Thoracic aorta (tissue), 2 donors: ENCODE measurements at regions not wholly inside any gene's neighbourhood (a gene's known extent, or its start where the extent isn't known, plus 50 kb on each side); places are given as distances from the start of the nearest gene placed in this dataset.
"Not testable (repeated sequence)": the region's sequence is repeated elsewhere in the genome, so short reads cannot be mapped to it uniquely, and the experiment has no call there.

Experiments used
- ATAC-seq: fragments of 150-250 bp; one replicate; pipeline ENCODE4 v1.8.0; 2017; ENCODE audit warnings: low read depth; ENCODE audit not compliant: insufficient number of reproducible peaks, low FRiP score
- DNase-seq: peaks from one replicate; pipeline ENCODE4 v3.0.0-alpha.2; 2020; ENCODE audit warnings: low spot score
- H3K27ac ChIP-seq, 2 donors: fragments of 200-600 bp; sonication (generic); 1 replicate in 1 of 2; 2 replicates in 1 of 2; pipeline ENCODE4 v1.5.1; 2016; ENCODE audit warnings: mild to moderate bottlenecking in 2 of 2, moderate library complexity in 2 of 2
- H3K27me3 ChIP-seq: fragments of 200-600 bp; sonication (generic); replicated peaks from 2 replicates; pipeline ENCODE4 v1.6.0; 2016; ENCODE audit warnings: mild to moderate bottlenecking; ENCODE audit not compliant: insufficient read depth
- H3K36me3 ChIP-seq: fragments of 200-600 bp; sonication (generic); one replicate; pipeline ENCODE4 v1.5.1; 2016
- H3K4me1 ChIP-seq, 2 donors: fragments of 200-600 bp; sonication (generic); 1 replicate in 1 of 2; 2 replicates in 1 of 2; pipeline versions ENCODE4 v1.5.1 to v1.6.0; 2016; ENCODE audit warnings: low read depth in 2 of 2, mild to moderate bottlenecking in 1 of 2; ENCODE audit not compliant: control insufficient read depth in 1 of 2
- H3K4me3 ChIP-seq: fragments of 200-600 bp; sonication (generic); 2 replicates; pipeline ENCODE4 v1.5.1; 2016; ENCODE audit warnings: mild to moderate bottlenecking
- H3K9me3 ChIP-seq: fragments of 200-600 bp; sonication (generic); 2 replicates; pipeline ENCODE4 v1.5.1; 2016
- TF ChIP-seq, protein P1 (sequence below): fragments of 200-600 bp; sonication (generic); IDR thresholded peaks from one replicate; pipeline ENCODE4 v1.5.1; 2019; ENCODE audit warnings: antibody characterized with exemption

DNA sequence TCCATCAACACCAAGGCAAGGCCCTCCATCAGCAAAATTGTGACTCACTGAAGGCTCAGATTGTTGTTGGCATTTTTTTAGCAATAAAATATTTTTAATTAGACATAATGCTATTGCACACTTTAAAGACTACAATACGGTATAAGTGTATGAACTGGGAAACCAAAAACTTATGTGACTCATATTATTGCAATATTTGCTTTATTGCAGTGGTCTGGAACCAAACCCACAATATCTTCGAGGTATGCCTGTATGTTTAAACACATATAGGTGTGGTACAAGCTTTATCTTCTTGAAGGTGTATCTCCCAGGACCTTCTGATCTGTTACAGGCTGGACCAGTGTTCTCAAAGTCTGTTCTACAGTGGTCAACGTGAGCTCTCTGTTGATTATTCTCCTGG lies 142.3 kb upstream of the FNDC3A start:
- ATAC-seq, result no peak
- no peak overlapping the region for H3K27ac ChIP-seq
- no peaks in the 10 kb centered on the region for H3K36me3 ChIP-seq
- no peaks in the 10 kb centered on the region for H3K9me3 ChIP-seq
- TF ChIP-seq, protein P1, sequence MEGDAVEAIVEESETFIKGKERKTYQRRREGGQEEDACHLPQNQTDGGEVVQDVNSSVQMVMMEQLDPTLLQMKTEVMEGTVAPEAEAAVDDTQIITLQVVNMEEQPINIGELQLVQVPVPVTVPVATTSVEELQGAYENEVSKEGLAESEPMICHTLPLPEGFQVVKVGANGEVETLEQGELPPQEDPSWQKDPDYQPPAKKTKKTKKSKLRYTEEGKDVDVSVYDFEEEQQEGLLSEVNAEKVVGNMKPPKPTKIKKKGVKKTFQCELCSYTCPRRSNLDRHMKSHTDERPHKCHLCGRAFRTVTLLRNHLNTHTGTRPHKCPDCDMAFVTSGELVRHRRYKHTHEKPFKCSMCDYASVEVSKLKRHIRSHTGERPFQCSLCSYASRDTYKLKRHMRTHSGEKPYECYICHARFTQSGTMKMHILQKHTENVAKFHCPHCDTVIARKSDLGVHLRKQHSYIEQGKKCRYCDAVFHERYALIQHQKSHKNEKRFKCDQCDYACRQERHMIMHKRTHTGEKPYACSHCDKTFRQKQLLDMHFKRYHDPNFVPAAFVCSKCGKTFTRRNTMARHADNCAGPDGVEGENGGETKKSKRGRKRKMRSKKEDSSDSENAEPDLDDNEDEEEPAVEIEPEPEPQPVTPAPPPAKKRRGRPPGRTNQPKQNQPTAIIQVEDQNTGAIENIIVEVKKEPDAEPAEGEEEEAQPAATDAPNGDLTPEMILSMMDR, result no peak
- H3K27me3 ChIP-seq, result no peaks in the 10 kb centered on the region
- no peak overlapping the region for H3K4me3 ChIP-seq
- DNase-seq, result no peak
- no peaks in the 10 kb centered on the region for H3K4me1 ChIP-seq

DNA sequence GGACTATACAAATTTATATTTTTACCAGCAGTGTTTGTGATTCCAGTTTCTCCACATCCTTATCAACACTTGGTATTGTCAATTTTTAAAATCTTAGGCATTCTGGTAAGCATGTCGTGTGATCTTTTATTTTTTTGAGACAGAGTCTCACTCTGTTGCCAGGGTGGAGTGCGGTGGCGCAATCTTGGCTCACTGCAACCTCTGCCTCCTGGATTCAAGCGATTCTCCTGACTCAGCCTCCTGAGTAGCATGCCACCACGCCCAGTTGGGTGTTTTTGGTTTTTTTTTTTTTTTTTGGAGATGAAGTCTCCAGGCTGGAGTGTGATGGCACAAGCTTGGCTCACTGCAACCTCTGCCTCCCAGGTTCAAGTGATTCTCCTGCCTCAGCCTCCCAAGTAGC lies 140.4 kb upstream of the FNDC3A start:
- not testable (repeated sequence) for H3K4me1 ChIP-seq, ATAC-seq, H3K36me3 ChIP-seq

DNA sequence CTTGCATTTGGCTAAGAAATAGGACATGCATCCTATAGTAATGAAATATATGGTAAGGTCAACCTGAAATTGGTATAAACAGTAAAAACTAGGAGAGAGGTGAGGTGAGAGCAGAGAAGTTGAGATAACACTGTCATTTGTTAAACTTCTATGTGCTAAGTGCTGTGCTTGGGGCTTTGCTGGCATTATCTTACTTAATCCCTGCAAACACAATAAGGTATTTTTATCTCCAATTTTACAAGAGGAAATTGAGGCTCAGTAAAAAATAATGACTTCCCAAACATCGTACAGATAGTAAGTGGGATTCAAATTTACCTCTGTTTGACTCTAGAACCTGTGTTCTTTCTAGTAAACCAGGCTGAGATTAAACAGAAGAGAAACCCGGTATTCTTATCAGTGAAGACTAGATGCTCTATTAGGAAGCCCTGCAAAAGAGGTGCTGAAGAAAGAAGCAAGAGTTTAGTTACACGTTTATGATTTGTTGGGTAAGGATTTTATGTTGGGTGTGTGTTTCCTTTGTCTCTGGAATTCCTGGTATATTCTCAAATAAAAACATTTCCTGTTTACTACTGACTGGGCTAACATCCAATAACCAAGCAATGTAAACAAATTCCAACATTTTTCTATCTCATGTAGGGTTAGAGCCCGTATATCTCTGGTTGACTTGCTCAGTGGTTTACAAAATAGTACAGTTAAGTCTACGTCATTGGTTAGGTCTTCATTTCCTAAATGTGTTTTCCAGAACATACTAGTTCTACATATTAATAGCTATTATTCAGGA lies 137.3 kb upstream of the FNDC3A start:
- H3K4me1 ChIP-seq, result peaks cover 5 to 17% of the 10 kb centered on the region in 2 donors
- H3K27me3 ChIP-seq, result no peaks in the 10 kb centered on the region
- no peaks in the 10 kb centered on the region for H3K9me3 ChIP-seq
- H3K36me3 ChIP-seq, result no peaks in the 10 kb centered on the region
- H3K27ac ChIP-seq, result no peak overlapping the region
- TF ChIP-seq, protein P1, result no peak
- no peak for DNase-seq
- no peak for ATAC-seq
- no peak overlapping the region for H3K4me3 ChIP-seq

More for the DNA sequence above, 140.4 kb upstream of the FNDC3A start:
- H3K27ac ChIP-seq, H3K27me3 ChIP-seq, DNase-seq, H3K9me3 ChIP-seq, H3K4me3 ChIP-seq: not testable (repeated sequence)

DNA sequence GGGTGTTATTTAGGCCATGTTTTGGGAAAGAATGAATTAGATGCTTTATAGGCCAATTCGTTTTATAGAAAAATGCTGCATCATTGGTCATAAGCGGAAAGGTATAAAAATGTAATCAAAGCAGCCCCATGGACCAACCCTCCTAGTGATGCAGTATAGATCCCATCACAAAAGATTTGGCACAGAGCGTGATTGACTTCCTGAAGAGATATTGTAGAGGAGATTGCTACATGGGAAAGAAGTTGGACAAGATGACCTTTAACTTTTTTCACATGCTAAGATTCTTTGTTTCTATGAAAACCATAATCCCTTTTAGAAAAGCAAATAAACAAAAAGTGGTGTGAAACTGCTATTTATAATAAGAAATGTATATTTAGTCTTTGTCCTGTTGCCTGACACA lies 136.5 kb upstream of the FNDC3A start:
- ATAC-seq (no peak), DNase-seq (no peak)
- no peaks in the 10 kb centered on the region for H3K9me3 ChIP-seq
- no peaks in the 10 kb centered on the region for H3K36me3 ChIP-seq
- H3K4me3 ChIP-seq, result no peak overlapping the region
- H3K4me1 ChIP-seq, result peaks cover 5 to 18% of the 10 kb centered on the region in 2 donors
- H3K27ac ChIP-seq, result no peak overlapping the region
- TF ChIP-seq, protein P1, result no peak
- H3K27me3 ChIP-seq, result no peaks in the 10 kb centered on the region

DNA sequence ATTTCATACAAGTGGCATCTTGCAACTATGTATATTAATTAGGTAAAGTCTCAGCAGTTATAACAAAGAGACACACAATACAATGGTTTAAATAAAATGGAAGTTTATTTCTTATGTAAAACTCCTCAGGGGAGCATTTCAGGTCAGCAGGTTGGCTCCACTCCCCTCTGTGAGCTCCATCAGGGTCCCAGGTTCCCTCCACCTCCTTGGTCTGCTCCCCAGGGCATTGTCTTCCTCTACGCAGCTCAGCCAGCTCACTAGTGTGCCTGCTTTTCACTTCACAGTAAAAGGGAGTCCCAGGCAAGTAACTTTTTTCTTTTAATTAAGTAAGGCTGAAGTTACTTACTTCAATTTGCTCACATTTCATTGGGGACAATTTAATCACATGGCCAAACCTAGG lies 135.3 kb upstream of the FNDC3A start:
- TF ChIP-seq, protein P1, result no peak
- peaks cover 5 to 18% of the 10 kb centered on the region in 2 donors for H3K4me1 ChIP-seq
- no peak for ATAC-seq

DNA sequence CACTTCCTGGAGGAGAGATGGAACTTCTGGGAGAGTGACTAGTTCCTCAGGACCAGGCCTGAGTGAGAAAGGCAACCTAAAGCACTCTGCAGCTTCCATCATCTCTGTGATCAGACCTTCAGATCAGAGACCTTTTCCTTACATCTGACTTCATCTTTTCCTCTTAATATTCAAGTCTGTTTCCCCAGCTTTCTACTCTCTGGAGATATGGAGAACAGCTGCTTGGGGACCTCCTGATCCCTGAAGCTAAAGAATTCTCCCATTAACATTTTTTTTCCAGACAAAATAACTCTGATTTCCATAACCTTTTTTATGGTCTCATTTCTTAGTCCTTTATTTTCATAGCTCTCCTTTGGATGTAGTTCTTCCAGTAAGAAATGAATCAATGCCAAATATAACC lies 133.4 kb upstream of the FNDC3A start:
- DNase-seq (no peak), ATAC-seq (no peak)
- H3K9me3 ChIP-seq, result no peaks in the 10 kb centered on the region
- TF ChIP-seq, protein P1, result no peak
- H3K4me1 ChIP-seq, result peaks cover 5 to 18% of the 10 kb centered on the region in 2 donors
- peak overlapping the region; percentile 20 to 50 for H3K27ac ChIP-seq
- H3K27me3 ChIP-seq, result no peaks in the 10 kb centered on the region
- no peak overlapping the region for H3K4me3 ChIP-seq
- no peaks in the 10 kb centered on the region for H3K36me3 ChIP-seq

More for the DNA sequence above, 135.3 kb upstream of the FNDC3A start:
- Histone ChIP-seq H3K27ac (no peak overlapping the region), H3K27me3 (no peaks in the 10 kb centered on the region), H3K9me3 (no peaks in the 10 kb centered on the region), H3K4me3 (no peak overlapping the region), H3K36me3 (no peaks in the 10 kb centered on the region)
- no peak for DNase-seq
